SK-N-SH (cell line): ENCODE measurements at regions not wholly inside any gene's neighbourhood (a gene's known extent, or its start where the extent isn't known, plus 50 kb on each side); places are given as distances from the start of the nearest gene placed in this dataset.

Source experiments
- CTCF ChIA-PET: fragments of 300-600, 350-600 bp; formaldehyde crosslinking; extraction: SDS; loops from one replicate; lab custom pipeline; 2021; lab: Yijun Ruan, JAX
- POLR2A ChIA-PET: fragments of 350-600 bp; sonication (Branson Sonifier 250); formaldehyde crosslinking; extraction: SDS; loops from one replicate; lab custom pipeline; 2020; ENCODE audit warnings: antibody characterized with exemption, inconsistent platforms; lab: Yijun Ruan, JAX
- DNase-seq: peaks from one replicate; pipeline ENCODE4 v3.0.0; 2012
- H2AFZ ChIP-seq: fragments of 200-600 bp; sonication (generic); 2 replicates; pipeline ENCODE4 v1.8.1; 2016; ENCODE audit warnings: antibody characterized with exemption, mild to moderate bottlenecking, low read depth
- H3F3A ChIP-seq: fragments of 200-600 bp; sonication (generic); replicated peaks from 2 replicates; pipeline ENCODE3; 2016; ENCODE audit warnings: antibody characterized with exemption, mild to moderate bottlenecking; ENCODE audit not compliant: insufficient read depth
- H3K27ac ChIP-seq, 2 experiments: fragments of 200-500 bp in 1 of 2; fragments of 200-600 bp in 1 of 2; sonication (Bioruptor generic) in 1 of 2; sonication (generic), shearing (Covaris generic) in 1 of 2; 2 replicates each; pipeline versions ENCODE4 v1.5.1 to v1.6.1; 2014 to 2016; ENCODE audit warnings: low read depth in 2 of 2, inconsistent platforms in 1 of 2, low read length in 1 of 2, mild to moderate bottlenecking in 1 of 2, mixed read lengths in 1 of 2
- H3K27me3 ChIP-seq: fragments of 200-600 bp; sonication (generic), shearing (Covaris generic); 2 replicates; pipeline ENCODE4 v1.6.1; 2016; ENCODE audit warnings: mixed run types; ENCODE audit not compliant: insufficient read depth
- H3K36me3 ChIP-seq, 2 experiments: fragments of 200-500 bp in 1 of 2; fragments of 200-600 bp in 1 of 2; sonication (Bioruptor generic) in 1 of 2; sonication (generic) in 1 of 2; replicated peaks in 1 of 2; 2 replicates each; pipeline versions ENCODE3 to v1.5.1; 2014 to 2016; ENCODE audit warnings: low read length in 1 of 2, mild to moderate bottlenecking in 1 of 2; ENCODE audit not compliant: insufficient read depth in 2 of 2, control insufficient read depth in 1 of 2
- H3K4me1 ChIP-seq, 2 experiments: fragments of 200-500 bp in 1 of 2; fragments of 200-600 bp in 1 of 2; sonication (Bioruptor generic) in 1 of 2; sonication (generic), shearing (Covaris generic) in 1 of 2; 2 replicates each; pipeline versions ENCODE4 v1.5.1 to v1.6.1; 2014 to 2016; ENCODE audit warnings: low read depth in 1 of 2, low read length in 1 of 2, mixed run types in 1 of 2; ENCODE audit not compliant: insufficient read depth in 2 of 2, control insufficient read depth in 1 of 2
- H3K4me2 ChIP-seq: fragments of 200-600 bp; sonication (generic), shearing (Covaris generic); 2 replicates; pipeline ENCODE4 v1.6.1; 2017; ENCODE audit warnings: mixed run types
- H3K4me3 ChIP-seq, 2 experiments: fragments of 200-500 bp in 1 of 2; fragments of 200-600 bp in 1 of 2; sonication (Bioruptor generic) in 1 of 2; sonication (generic), shearing (Covaris generic) in 1 of 2; 2 replicates each; pipeline versions ENCODE4 v1.5.1 to v1.8.1; 2014 to 2016; ENCODE audit warnings: low read depth in 2 of 2, inconsistent platforms in 1 of 2, low read length in 1 of 2, mild to moderate bottlenecking in 1 of 2, mixed read lengths in 1 of 2, moderate library complexity in 1 of 2
- H3K79me2 ChIP-seq: fragments of 200-600 bp; sonication (generic); 2 replicates; pipeline ENCODE4 v1.8.1; 2017; ENCODE audit warnings: mild to moderate bottlenecking; ENCODE audit not compliant: insufficient read depth
- H3K9ac ChIP-seq: fragments of 200-600 bp; sonication (generic); 2 replicates; pipeline ENCODE4 v1.6.1; 2017; ENCODE audit warnings: mixed run types
- H3K9me2 ChIP-seq: fragments of 200-600 bp; sonication (generic); 2 replicates; pipeline ENCODE4 v1.6.1; 2017; ENCODE audit warnings: mixed run types
- H3K9me3 ChIP-seq: fragments of 200-600 bp; sonication (generic); 2 replicates; pipeline ENCODE4 v1.6.1; 2017; ENCODE audit warnings: mixed run types, mild to moderate bottlenecking, moderate library complexity
- H4K20me1 ChIP-seq: fragments of 200-600 bp; sonication (generic); 2 replicates; pipeline ENCODE4 v1.6.1; 2017; ENCODE audit warnings: mild to moderate bottlenecking, mixed run types; ENCODE audit not compliant: insufficient read depth
- CHD2 ChIP-seq: fragments of 150-350 bp; IDR thresholded peaks from 2 replicates; pipeline ENCODE4 v1.6.1; 2018; ENCODE audit warnings: low read length; ENCODE audit not compliant: partially characterized antibody
- FOXM1 ChIP-seq: IDR thresholded peaks from 2 replicates; pipeline ENCODE4 v1.4.0; 2012; ENCODE audit warnings: low read depth, mild to moderate bottlenecking
- GABPA ChIP-seq: IDR thresholded peaks from 2 replicates; pipeline ENCODE4 v1.4.0; 2012; ENCODE audit warnings: low read depth, mild to moderate bottlenecking
- MXI1 ChIP-seq: IDR thresholded peaks from 2 replicates; pipeline ENCODE4 v1.6.1; 2012; ENCODE audit warnings: mild to moderate bottlenecking, low read depth, low read length, improper control_type of control experiment
- NFIC ChIP-seq: IDR thresholded peaks from 2 replicates; pipeline ENCODE4 v1.4.0; 2012; ENCODE audit warnings: borderline replicate concordance
- NRF1 ChIP-seq: IDR thresholded peaks from 2 replicates; pipeline ENCODE4 v1.6.1; 2012; ENCODE audit warnings: low read depth, mild to moderate bottlenecking, low read length
- POLR2AphosphoS5 ChIP-seq: IDR thresholded peaks from 2 replicates; pipeline ENCODE4 v1.6.1; 2012; ENCODE audit warnings: low read depth, low read length
- RAD21 ChIP-seq: IDR thresholded peaks from 2 replicates; pipeline ENCODE4 v1.6.1; 2012; ENCODE audit warnings: mild to moderate bottlenecking, low read length
- RFX5 ChIP-seq: IDR thresholded peaks from 2 replicates; pipeline ENCODE4 v1.6.1; 2012; ENCODE audit warnings: mild to moderate bottlenecking, improper control_type of control experiment, low read length
- SIN3A ChIP-seq: IDR thresholded peaks from 2 replicates; pipeline ENCODE4 v1.6.1; 2012; ENCODE audit warnings: low read depth, mild to moderate bottlenecking, low read length, moderate library complexity, borderline replicate concordance
- SMC3 ChIP-seq: IDR thresholded peaks from 2 replicates; pipeline ENCODE4 v1.6.1; 2012; ENCODE audit warnings: low read depth, low read length, improper control_type of control experiment
- TCF12 ChIP-seq: IDR thresholded peaks from 2 replicates; pipeline ENCODE4 v1.4.0; 2012
- USF2 ChIP-seq: fragments of 150-350 bp; IDR thresholded peaks from 2 replicates; pipeline ENCODE4 v1.6.1; 2017; ENCODE audit warnings: antibody characterized with exemption, low read length, low read depth, borderline replicate concordance
- YY1 ChIP-seq: IDR thresholded peaks from 2 replicates; pipeline ENCODE4 v1.4.0; 2012; ENCODE audit warnings: low read depth, mild to moderate bottlenecking
- WGBS: methylation state at CpG from one replicate; pipeline ENCODE4 v1.1.6; 2017; ENCODE audit warnings: low lambda C conversion rate; 5-methylcytosine and 5-hydroxymethylcytosine counted together
- TF ChIP-seq, protein P1 (sequence below): fragments of 150-350 bp; IDR thresholded peaks from 2 replicates; pipeline ENCODE4 v1.6.1; 2016; ENCODE audit warnings: mild to moderate bottlenecking, low read depth, low read length
- TF ChIP-seq, protein P2 (sequence below): IDR thresholded peaks from 2 replicates; pipeline ENCODE4 v1.4.0; 2012; ENCODE audit warnings: low read depth, borderline replicate concordance
- TF ChIP-seq, protein P3 (sequence below): IDR thresholded peaks from 2 replicates; pipeline ENCODE4; 2012
- TF ChIP-seq, protein P4 (sequence below): IDR thresholded peaks from 2 replicates; pipeline ENCODE4 v1.4.0; 2012; ENCODE audit warnings: low read depth, borderline replicate concordance

- Histone ChIP-seq H3K79me2 (no peaks in the 10 kb centered on the region), H3K4me1 (no peaks in the 10 kb centered on the region), H2AFZ (no peak overlapping the region), H3K27me3 (no peaks in the 10 kb centered on the region), H3K4me3 (no peak overlapping the region), H3F3A (no peaks in the 10 kb centered on the region), H3K9me3 (no peaks in the 10 kb centered on the region), H3K36me3 (no peaks in the 10 kb centered on the region), H3K9ac (no peak overlapping the region), H3K27ac (no peak overlapping the region), H4K20me1 (no peaks in the 10 kb centered on the region), H3K4me2 (no peak overlapping the region), H3K9me2 (no peaks in the 10 kb centered on the region)
- no peak for DNase-seq
- ChIA-PET CTCF (no interaction called here), POLR2A (no interaction called here)
- WGBS, result 0% methylated on average over 1 of the region's 3 CpGs
- TF ChIP-seq GABPA, result no peak
- TF ChIP-seq SIN3A, result no peak
- TF ChIP-seq, protein P1, sequence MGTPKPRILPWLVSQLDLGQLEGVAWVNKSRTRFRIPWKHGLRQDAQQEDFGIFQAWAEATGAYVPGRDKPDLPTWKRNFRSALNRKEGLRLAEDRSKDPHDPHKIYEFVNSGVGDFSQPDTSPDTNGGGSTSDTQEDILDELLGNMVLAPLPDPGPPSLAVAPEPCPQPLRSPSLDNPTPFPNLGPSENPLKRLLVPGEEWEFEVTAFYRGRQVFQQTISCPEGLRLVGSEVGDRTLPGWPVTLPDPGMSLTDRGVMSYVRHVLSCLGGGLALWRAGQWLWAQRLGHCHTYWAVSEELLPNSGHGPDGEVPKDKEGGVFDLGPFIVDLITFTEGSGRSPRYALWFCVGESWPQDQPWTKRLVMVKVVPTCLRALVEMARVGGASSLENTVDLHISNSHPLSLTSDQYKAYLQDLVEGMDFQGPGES, result no peak
- TF ChIP-seq RAD21, result no peak
- TF ChIP-seq TCF12, result no peak
- TF ChIP-seq CHD2, result no peak
- TF ChIP-seq, protein P2, sequence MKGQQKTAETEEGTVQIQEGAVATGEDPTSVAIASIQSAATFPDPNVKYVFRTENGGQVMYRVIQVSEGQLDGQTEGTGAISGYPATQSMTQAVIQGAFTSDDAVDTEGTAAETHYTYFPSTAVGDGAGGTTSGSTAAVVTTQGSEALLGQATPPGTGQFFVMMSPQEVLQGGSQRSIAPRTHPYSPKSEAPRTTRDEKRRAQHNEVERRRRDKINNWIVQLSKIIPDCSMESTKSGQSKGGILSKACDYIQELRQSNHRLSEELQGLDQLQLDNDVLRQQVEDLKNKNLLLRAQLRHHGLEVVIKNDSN, result no peak
- TF ChIP-seq SMC3, result no peak
- TF ChIP-seq POLR2AphosphoS5, result no peak
- no peak for TF ChIP-seq MXI1
- TF ChIP-seq YY1, result no peak
- no peak for TF ChIP-seq RFX5
- no peak for TF ChIP-seq USF2
- TF ChIP-seq NFIC, result no peak
- no peak for TF ChIP-seq NRF1
- no peak for TF ChIP-seq FOXM1
- TF ChIP-seq, protein P3, sequence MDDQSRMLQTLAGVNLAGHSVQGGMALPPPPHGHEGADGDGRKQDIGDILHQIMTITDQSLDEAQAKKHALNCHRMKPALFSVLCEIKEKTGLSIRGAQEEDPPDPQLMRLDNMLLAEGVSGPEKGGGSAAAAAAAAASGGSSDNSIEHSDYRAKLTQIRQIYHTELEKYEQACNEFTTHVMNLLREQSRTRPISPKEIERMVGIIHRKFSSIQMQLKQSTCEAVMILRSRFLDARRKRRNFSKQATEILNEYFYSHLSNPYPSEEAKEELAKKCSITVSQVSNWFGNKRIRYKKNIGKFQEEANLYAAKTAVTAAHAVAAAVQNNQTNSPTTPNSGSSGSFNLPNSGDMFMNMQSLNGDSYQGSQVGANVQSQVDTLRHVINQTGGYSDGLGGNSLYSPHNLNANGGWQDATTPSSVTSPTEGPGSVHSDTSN, result no peak
- TF ChIP-seq, protein P4, sequence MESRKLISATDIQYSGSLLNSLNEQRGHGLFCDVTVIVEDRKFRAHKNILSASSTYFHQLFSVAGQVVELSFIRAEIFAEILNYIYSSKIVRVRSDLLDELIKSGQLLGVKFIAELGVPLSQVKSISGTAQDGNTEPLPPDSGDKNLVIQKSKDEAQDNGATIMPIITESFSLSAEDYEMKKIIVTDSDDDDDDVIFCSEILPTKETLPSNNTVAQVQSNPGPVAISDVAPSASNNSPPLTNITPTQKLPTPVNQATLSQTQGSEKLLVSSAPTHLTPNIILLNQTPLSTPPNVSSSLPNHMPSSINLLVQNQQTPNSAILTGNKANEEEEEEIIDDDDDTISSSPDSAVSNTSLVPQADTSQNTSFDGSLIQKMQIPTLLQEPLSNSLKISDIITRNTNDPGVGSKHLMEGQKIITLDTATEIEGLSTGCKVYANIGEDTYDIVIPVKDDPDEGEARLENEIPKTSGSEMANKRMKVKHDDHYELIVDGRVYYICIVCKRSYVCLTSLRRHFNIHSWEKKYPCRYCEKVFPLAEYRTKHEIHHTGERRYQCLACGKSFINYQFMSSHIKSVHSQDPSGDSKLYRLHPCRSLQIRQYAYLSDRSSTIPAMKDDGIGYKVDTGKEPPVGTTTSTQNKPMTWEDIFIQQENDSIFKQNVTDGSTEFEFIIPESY, result no peak
Observed at GRCh38 chr12:17148706-17149105, 542.7 kb upstream of the LMO3 start.
